HepG2 (cell line): ENCODE measurements at regions not wholly inside any gene's neighbourhood (a gene's known extent, or its start where the extent isn't known, plus 50 kb on each side); places are given as distances from the start of the nearest gene placed in this dataset.

Experiments
- CEBPG ChIP-seq: IDR thresholded peaks from 2 replicates; pipeline ENCODE4 v1.6.1; 2016
- FOXA3 ChIP-seq: IDR thresholded peaks from 2 replicates; pipeline ENCODE4 v1.6.1; 2016; ENCODE audit warnings: missing genetic modification reagents, missing compliant biosample characterization
- HMG20A ChIP-seq: IDR thresholded peaks from 2 replicates; pipeline ENCODE4 v1.6.1; 2016; ENCODE audit warnings: borderline replicate concordance
- HOXA9 ChIP-seq: sonication (generic); formaldehyde crosslinking; IDR thresholded peaks from 2 replicates; pipeline ENCODE4 v1.8.1; 2022; ENCODE audit warnings: missing genetic modification reagents, mild to moderate bottlenecking, moderate library complexity, borderline replicate concordance
- MAFG ChIP-seq: sonication (generic); formaldehyde crosslinking; IDR thresholded peaks from 2 replicates; pipeline ENCODE4 v1.5.1; 2020; ENCODE audit warnings: mild to moderate bottlenecking, missing genetic modification reagents
- NFE2L1 ChIP-seq: sonication (generic); formaldehyde crosslinking; IDR thresholded peaks from 2 replicates; pipeline ENCODE4 v1.4.0; 2020; ENCODE audit warnings: missing genetic modification reagents, mild to moderate bottlenecking, borderline replicate concordance
- NR2F2 ChIP-seq: IDR thresholded peaks from 2 replicates; pipeline ENCODE4 v1.6.1; 2012; ENCODE audit warnings: low read depth, inconsistent platforms, borderline replicate concordance
- SCMH1 ChIP-seq: sonication (generic); formaldehyde crosslinking; IDR thresholded peaks from 2 replicates; pipeline ENCODE4 v1.9.0; 2021; ENCODE audit warnings: missing genetic modification reagents, mild to moderate bottlenecking, borderline replicate concordance
- TEAD3 ChIP-seq: optimal IDR thresholded peaks from 2 replicates; pipeline ENCODE3; 2016; ENCODE audit warnings: borderline replicate concordance
- THAP11 ChIP-seq: IDR thresholded peaks from 2 replicates; pipeline ENCODE4 v1.6.1; 2016; ENCODE audit warnings: missing biosample characterization, missing genetic modification reagents
- ZFAT ChIP-seq: sonication (generic); formaldehyde crosslinking; conservative IDR thresholded peaks from 2 replicates; pipeline ENCODE4 v1.8.1; 2023; ENCODE audit warnings: missing genetic modification reagents, inconsistent platforms
- ZNF12 ChIP-seq: sonication (generic); formaldehyde crosslinking; IDR thresholded peaks from 2 replicates; pipeline ENCODE4 v1.5.0; 2020; ENCODE audit warnings: missing genetic modification reagents
- ZNF138 ChIP-seq: sonication (generic); formaldehyde crosslinking; IDR thresholded peaks from 2 replicates; pipeline ENCODE4 v1.5.0; 2020; ENCODE audit warnings: mild to moderate bottlenecking, low read depth, missing genetic modification reagents
- TF ChIP-seq, protein P1 (sequence below): sonication (generic); formaldehyde crosslinking; IDR thresholded peaks from 2 replicates; pipeline ENCODE4 v1.5.1; 2020; ENCODE audit warnings: mild to moderate bottlenecking, missing genetic modification reagents, borderline replicate concordance
- TF ChIP-seq, protein P2 (sequence below): sonication (generic); formaldehyde crosslinking; IDR thresholded peaks from 2 replicates; pipeline ENCODE4 v1.8.0; 2022; ENCODE audit warnings: missing genetic modification reagents, low read depth, mild to moderate bottlenecking, borderline replicate concordance

DNA sequence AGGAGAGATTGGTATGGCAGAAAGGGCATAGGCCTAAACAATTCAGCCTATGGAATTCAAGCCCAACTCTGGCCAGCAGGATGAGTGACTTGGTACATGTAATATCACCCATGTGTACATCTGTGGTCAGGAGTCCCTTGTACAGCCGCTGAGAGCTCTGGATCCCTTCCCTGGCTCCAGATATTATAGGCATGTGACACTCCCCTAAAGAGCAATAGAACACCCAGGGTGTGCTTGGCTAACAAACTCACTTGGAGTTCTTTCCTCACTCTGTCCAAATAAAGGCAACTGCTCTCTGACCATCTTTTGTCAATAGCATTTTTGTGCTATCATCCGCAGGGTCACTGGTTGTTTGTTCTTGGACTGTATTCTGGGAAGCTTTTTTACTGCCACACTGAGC is 197.4 kb upstream of the NCKAP5 start (continued):
- TF ChIP-seq TEAD3 (CRISPR knock-in tag) (peak; percentile 62), NFE2L1 (no peak), MAFG (no peak), HMG20A (CRISPR knock-in tag) (no peak), ZNF12 (0 out of 2 replicates have a peak, but pooled peaks have one; percentile 20), CEBPG (no peak; the same call in 1 of the 2 replicates), HOXA9 (CRISPR knock-in tag) (no peak), FOXA3 (CRISPR knock-in tag) (peak; percentile 86), SCMH1 (no peak), NR2F2 (peak; percentile 61; the same call in 1 of the 2 replicates), ZNF138 (CRISPR knock-in tag) (no peak), THAP11 (CRISPR knock-in tag) (no peak), ZFAT (no peak)
- TF ChIP-seq, protein P1, sequence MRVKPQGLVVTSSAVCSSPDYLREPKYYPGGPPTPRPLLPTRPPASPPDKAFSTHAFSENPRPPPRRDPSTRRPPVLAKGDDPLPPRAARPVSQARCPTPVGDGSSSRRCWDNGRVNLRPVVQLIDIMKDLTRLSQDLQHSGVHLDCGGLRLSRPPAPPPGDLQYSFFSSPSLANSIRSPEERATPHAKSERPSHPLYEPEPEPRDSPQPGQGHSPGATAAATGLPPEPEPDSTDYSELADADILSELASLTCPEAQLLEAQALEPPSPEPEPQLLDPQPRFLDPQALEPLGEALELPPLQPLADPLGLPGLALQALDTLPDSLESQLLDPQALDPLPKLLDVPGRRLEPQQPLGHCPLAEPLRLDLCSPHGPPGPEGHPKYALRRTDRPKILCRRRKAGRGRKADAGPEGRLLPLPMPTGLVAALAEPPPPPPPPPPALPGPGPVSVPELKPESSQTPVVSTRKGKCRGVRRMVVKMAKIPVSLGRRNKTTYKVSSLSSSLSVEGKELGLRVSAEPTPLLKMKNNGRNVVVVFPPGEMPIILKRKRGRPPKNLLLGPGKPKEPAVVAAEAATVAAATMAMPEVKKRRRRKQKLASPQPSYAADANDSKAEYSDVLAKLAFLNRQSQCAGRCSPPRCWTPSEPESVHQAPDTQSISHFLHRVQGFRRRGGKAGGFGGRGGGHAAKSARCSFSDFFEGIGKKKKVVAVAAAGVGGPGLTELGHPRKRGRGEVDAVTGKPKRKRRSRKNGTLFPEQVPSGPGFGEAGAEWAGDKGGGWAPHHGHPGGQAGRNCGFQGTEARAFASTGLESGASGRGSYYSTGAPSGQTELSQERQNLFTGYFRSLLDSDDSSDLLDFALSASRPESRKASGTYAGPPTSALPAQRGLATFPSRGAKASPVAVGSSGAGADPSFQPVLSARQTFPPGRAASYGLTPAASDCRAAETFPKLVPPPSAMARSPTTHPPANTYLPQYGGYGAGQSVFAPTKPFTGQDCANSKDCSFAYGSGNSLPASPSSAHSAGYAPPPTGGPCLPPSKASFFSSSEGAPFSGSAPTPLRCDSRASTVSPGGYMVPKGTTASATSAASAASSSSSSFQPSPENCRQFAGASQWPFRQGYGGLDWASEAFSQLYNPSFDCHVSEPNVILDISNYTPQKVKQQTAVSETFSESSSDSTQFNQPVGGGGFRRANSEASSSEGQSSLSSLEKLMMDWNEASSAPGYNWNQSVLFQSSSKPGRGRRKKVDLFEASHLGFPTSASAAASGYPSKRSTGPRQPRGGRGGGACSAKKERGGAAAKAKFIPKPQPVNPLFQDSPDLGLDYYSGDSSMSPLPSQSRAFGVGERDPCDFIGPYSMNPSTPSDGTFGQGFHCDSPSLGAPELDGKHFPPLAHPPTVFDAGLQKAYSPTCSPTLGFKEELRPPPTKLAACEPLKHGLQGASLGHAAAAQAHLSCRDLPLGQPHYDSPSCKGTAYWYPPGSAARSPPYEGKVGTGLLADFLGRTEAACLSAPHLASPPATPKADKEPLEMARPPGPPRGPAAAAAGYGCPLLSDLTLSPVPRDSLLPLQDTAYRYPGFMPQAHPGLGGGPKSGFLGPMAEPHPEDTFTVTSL (CRISPR knock-in tag): peak; percentile 74; the same call in 1 of the 2 replicates
- TF ChIP-seq, protein P2, sequence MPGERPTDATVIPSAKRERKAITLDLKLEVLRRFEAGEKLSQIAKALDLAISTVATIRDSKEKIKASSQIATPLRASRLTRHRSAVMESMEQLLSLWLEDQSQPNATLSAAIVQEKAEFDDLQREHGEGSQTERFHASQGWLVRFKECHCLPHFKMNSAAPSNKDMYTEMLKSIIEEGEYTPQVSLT (CRISPR knock-in tag): no peak
- TF ChIP-seq, all 625 proteins: peak for 71
